Progenitor cell of endocrine pancreas (in vitro differentiated cells): ENCODE measurements at regions not wholly inside any gene's neighbourhood (a gene's known extent, or its start where the extent isn't known, plus 50 kb on each side); places are given as distances from the start of the nearest gene placed in this dataset.

ENCODE experiments used
- DNase-seq: peaks from one replicate; pipeline ENCODE4 v3.0.0; 2021; ENCODE audit warnings: low spot score; ENCODE audit not compliant: unreplicated experiment
- H3K27ac Mint-ChIP-seq: 2 replicates; pipeline ENCODE4 v1.8.0; 2021; ENCODE audit warnings: mild to moderate bottlenecking, moderate library complexity, mixed read lengths
- H3K27me3 Mint-ChIP-seq: 2 replicates; pipeline ENCODE4 v1.8.0; 2021; ENCODE audit warnings: mixed read lengths
- H3K36me3 Mint-ChIP-seq: 2 replicates; pipeline ENCODE4 v1.8.0; 2022; ENCODE audit warnings: mixed read lengths; ENCODE audit not compliant: insufficient read depth
- H3K4me1 Mint-ChIP-seq: 2 replicates; pipeline ENCODE4 v1.8.0; 2021; ENCODE audit warnings: low read depth, mixed read lengths
- H3K4me3 Mint-ChIP-seq: 2 replicates; pipeline ENCODE4 v1.8.0; 2021; ENCODE audit warnings: low read depth, mild to moderate bottlenecking, moderate library complexity, mixed read lengths
- H3K9me3 Mint-ChIP-seq: 2 replicates; pipeline ENCODE4 v1.8.0; 2021; ENCODE audit warnings: low read depth, mixed read lengths
- CTCF ChIP-seq: fragments of 200-600 bp; sonication (generic); IDR thresholded peaks from one replicate; pipeline ENCODE4 v1.5.0; 2021; ENCODE audit warnings: antibody characterized with exemption, mild to moderate bottlenecking; ENCODE audit not compliant: unreplicated experiment

- H3K36me3 Mint-ChIP-seq, result peaks cover 3% of the 10 kb centered on the region
- H3K9me3 Mint-ChIP-seq, result peaks cover 22% of the 10 kb centered on the region
- no peak for TF ChIP-seq CTCF
- no peaks in the 10 kb centered on the region for H3K27me3 Mint-ChIP-seq
- peaks cover 4% of the 10 kb centered on the region for H3K4me1 Mint-ChIP-seq
- no peak for DNase-seq
- H3K27ac Mint-ChIP-seq, result no peak overlapping the region
- no peak overlapping the region for H3K4me3 Mint-ChIP-seq
These were observed 331.5 kb upstream of the NOX3 start for GRCh38 chr6:155787168-155787567.

GRCh38 chr6:155786528-155786927 lies 330.9 kb upstream of the NOX3 start:
- Mint-ChIP-seq H3K36me3 (peaks cover 3% of the 10 kb centered on the region), H3K4me3 (no peak overlapping the region), H3K27me3 (no peaks in the 10 kb centered on the region), H3K4me1 (peaks cover 6% of the 10 kb centered on the region), H3K27ac (no peak overlapping the region), H3K9me3 (peaks cover 22% of the 10 kb centered on the region)
- TF ChIP-seq CTCF, result no peak
- DNase-seq, result no peak

GRCh38 chr6:155782739-155783459 lies 327.3 kb upstream of the NOX3 start:
- no peak for TF ChIP-seq CTCF
- no peak overlapping the region for H3K27ac Mint-ChIP-seq
- no peaks in the 10 kb centered on the region for H3K36me3 Mint-ChIP-seq
- H3K27me3 Mint-ChIP-seq, result no peaks in the 10 kb centered on the region
- no peak overlapping the region for H3K4me3 Mint-ChIP-seq
- H3K9me3 Mint-ChIP-seq, result peaks cover 12% of the 10 kb centered on the region
- DNase-seq, result no peak
- peaks cover 6% of the 10 kb centered on the region for H3K4me1 Mint-ChIP-seq

DNA sequence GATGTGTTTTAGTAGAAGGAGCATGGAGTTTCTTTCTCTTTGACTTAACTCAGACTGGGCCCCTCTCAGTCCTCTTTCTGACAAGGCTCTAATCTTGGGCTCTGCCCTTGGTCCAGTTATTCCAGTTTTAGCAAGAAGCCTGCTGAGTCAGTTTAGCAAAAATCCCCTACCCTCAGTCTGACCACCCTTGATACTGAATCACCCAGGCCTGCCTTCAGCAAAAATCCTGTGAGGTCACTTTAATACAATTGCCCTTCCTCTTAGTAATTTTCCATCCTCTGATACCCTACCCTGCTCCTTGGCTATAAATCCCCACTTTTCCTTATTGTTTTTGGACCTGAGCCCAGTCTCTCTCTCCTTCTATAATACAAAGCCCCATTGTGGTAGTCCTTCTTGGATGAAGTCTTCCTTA lies 326.7 kb upstream of the NOX3 start:
- peaks cover 6% of the 10 kb centered on the region for H3K9me3 Mint-ChIP-seq
- H3K4me1 Mint-ChIP-seq, result peaks cover 6% of the 10 kb centered on the region
- no peaks in the 10 kb centered on the region for H3K36me3 Mint-ChIP-seq
- H3K27ac Mint-ChIP-seq, result no peak overlapping the region
- no peak for DNase-seq
- H3K27me3 Mint-ChIP-seq, result no peaks in the 10 kb centered on the region
- no peak for TF ChIP-seq CTCF
- H3K4me3 Mint-ChIP-seq, result no peak overlapping the region

DNA sequence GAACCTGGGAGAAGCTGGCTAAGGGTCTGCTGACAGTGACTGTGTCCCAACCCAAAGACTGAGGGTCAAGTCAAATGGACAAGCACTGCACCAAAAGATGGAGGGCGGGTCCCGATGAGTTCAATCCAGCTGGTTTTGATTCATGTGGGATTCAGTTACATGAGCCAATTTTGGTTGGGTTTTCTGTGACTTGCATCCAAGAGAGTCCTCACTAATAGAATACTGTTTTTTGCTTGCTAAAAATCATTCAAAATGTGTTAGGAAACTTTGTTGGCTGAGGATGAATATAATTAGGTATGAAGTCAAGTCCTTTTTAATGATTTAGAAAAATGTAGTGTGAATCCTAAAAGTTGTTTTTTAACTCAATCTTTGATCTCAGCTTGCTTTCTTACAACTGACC lies 323.8 kb upstream of the NOX3 start:
- H3K36me3 Mint-ChIP-seq, result no peaks in the 10 kb centered on the region
- H3K4me1 Mint-ChIP-seq, result peaks cover 6% of the 10 kb centered on the region
- no peaks in the 10 kb centered on the region for H3K27me3 Mint-ChIP-seq
- no peak for TF ChIP-seq CTCF
- DNase-seq, result no peak
- peaks cover 1% of the 10 kb centered on the region for H3K9me3 Mint-ChIP-seq
- no peak overlapping the region for H3K27ac Mint-ChIP-seq
- H3K4me3 Mint-ChIP-seq, result no peak overlapping the region
